Karpas-422 (cell line): ENCODE measurements at regions not wholly inside any gene's neighbourhood (a gene's known extent, or its start where the extent isn't known, plus 50 kb on each side); places are given as distances from the start of the nearest gene placed in this dataset.
"Not testable (repeated sequence)": the region's sequence is repeated elsewhere in the genome, so short reads cannot be mapped to it uniquely, and the experiment has no call there.

Experiments used
- DNase-seq: peaks from one replicate; pipeline ENCODE4 v3.0.0-alpha.2; 2015
- H2AFZ ChIP-seq: fragments of 200-600 bp; sonication (generic); 2 replicates; pipeline ENCODE4 v1.6.1; 2014; ENCODE audit warnings: antibody characterized with exemption, low read length, mixed read lengths
- H3K27ac ChIP-seq: fragments of 200-600 bp; sonication (generic); 2 replicates; pipeline ENCODE4 v1.5.1; 2014; ENCODE audit warnings: mild to moderate bottlenecking, low read length, moderate library complexity
- H3K27me3 ChIP-seq: fragments of 200-600 bp; sonication (generic); 2 replicates; pipeline ENCODE4 v1.6.1; 2014; ENCODE audit warnings: low read length, mixed read lengths
- H3K36me3 ChIP-seq: fragments of 200-600 bp; sonication (generic); 2 replicates; pipeline ENCODE4 v1.6.1; 2014; ENCODE audit warnings: low read length, mixed read lengths; ENCODE audit not compliant: insufficient read depth
- H3K4me1 ChIP-seq: fragments of 200-600 bp; sonication (generic); 2 replicates; pipeline ENCODE4 v1.6.1; 2014; ENCODE audit warnings: mild to moderate bottlenecking, low read length, mixed read lengths
- H3K4me2 ChIP-seq: fragments of 200-600 bp; sonication (generic); 2 replicates; pipeline ENCODE4 v1.6.1; 2014; ENCODE audit warnings: low read length, low read depth, mild to moderate bottlenecking; ENCODE audit not compliant: poor library complexity, severe bottlenecking
- H3K4me3 ChIP-seq: fragments of 200-600 bp; sonication (generic); 2 replicates; pipeline ENCODE4 v1.5.1; 2014; ENCODE audit warnings: mild to moderate bottlenecking, antibody characterized with exemption, low read length, mixed read lengths
- H3K79me2 ChIP-seq: fragments of 200-600 bp; sonication (generic); 2 replicates; pipeline ENCODE4 v1.6.1; 2014; ENCODE audit warnings: mild to moderate bottlenecking, low read length, mixed read lengths
- H3K9ac ChIP-seq: fragments of 200-600 bp; sonication (generic); 2 replicates; pipeline ENCODE4 v1.6.0; 2014; ENCODE audit warnings: low read length
- H3K9me2 ChIP-seq: fragments of 200-600 bp; sonication (generic), shearing (Covaris generic); replicated peaks from 2 replicates; pipeline ENCODE4 v1.6.0; 2014; ENCODE audit warnings: mild to moderate bottlenecking, low read length, moderate library complexity; ENCODE audit not compliant: insufficient read depth
- H3K9me3 ChIP-seq: fragments of 300-700, 200-600 bp; sonication (generic); 2 replicates; pipeline ENCODE4 v1.6.1; 2014; ENCODE audit warnings: low read length, mixed read lengths
- H4K20me1 ChIP-seq: fragments of 200-600 bp; sonication (generic); 2 replicates; pipeline ENCODE4 v1.6.1; 2014; ENCODE audit warnings: mild to moderate bottlenecking, antibody characterized with exemption, low read length, low read depth; ENCODE audit not compliant: insufficient read depth

DNA sequence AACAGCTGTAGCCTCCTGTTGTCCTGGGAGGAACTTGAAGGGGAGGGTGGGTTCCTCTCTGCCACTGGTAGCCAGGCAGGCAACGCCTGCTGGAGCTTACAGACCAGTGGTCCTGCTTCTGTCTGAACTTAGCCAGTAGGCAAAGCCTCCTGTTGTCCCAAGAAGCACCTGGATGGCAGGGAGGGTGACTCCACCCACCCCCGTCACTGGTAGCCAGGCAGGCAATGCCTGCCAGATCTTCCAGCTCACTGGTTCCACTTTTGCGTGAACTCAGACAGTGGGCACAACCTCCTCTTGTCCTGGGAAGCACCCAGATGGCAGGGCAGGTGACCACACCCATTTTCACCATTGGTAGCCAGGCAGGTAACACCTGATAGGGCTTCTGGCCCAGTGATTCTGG is 203.5 kb upstream of the DIPK2B start:
- Histone ChIP-seq H3K4me1 (no peaks in the 10 kb centered on the region), H3K79me2 (no peaks in the 10 kb centered on the region), H3K9ac (no peak overlapping the region), H3K27me3 (no peaks in the 10 kb centered on the region), H3K27ac (no peak overlapping the region), H2AFZ (no peak overlapping the region), H3K36me3 (no peaks in the 10 kb centered on the region), H3K4me2 (no peak overlapping the region), H3K9me3 (no peaks in the 10 kb centered on the region; the same call in 1 of the 2 replicates), H3K9me2 (no peaks in the 10 kb centered on the region), H4K20me1 (no peaks in the 10 kb centered on the region), H3K4me3 (no peak overlapping the region)
- DNase-seq = no peak

DNA sequence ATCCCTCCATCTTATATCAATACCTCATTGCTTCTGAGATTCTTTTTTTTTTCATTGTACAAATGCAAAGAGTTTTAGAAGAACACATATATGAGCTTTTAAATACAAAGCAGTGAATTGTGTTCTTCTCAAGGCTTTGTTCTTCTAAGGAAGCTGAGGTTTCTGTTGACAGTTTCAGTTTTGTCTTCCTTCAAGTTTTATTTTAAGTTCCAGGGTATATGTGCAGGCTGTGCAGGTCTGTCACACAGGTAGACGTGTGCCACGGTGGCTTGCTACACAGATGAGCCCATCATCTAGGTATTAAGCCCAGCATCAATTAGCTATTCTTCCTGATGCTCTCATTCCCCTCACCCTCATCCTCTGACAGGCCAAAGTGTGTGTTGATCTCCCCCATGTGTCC is 201.2 kb upstream of the DIPK2B start:
- H3K9me3 ChIP-seq = peaks cover under 1% of the 10 kb centered on the region
- H3K9me2 ChIP-seq = no peaks in the 10 kb centered on the region
- DNase-seq = no peak
- no peak overlapping the region for H3K4me3 ChIP-seq
- H3K4me1 ChIP-seq = no peaks in the 10 kb centered on the region
- no peaks in the 10 kb centered on the region for H3K27me3 ChIP-seq
- no peak overlapping the region for H2AFZ ChIP-seq
- H3K4me2 ChIP-seq = no peak overlapping the region
- H3K36me3 ChIP-seq = no peaks in the 10 kb centered on the region
- H3K9ac ChIP-seq = no peak overlapping the region
- H4K20me1 ChIP-seq = no peaks in the 10 kb centered on the region
- no peak overlapping the region for H3K27ac ChIP-seq
- H3K79me2 ChIP-seq = no peaks in the 10 kb centered on the region

DNA sequence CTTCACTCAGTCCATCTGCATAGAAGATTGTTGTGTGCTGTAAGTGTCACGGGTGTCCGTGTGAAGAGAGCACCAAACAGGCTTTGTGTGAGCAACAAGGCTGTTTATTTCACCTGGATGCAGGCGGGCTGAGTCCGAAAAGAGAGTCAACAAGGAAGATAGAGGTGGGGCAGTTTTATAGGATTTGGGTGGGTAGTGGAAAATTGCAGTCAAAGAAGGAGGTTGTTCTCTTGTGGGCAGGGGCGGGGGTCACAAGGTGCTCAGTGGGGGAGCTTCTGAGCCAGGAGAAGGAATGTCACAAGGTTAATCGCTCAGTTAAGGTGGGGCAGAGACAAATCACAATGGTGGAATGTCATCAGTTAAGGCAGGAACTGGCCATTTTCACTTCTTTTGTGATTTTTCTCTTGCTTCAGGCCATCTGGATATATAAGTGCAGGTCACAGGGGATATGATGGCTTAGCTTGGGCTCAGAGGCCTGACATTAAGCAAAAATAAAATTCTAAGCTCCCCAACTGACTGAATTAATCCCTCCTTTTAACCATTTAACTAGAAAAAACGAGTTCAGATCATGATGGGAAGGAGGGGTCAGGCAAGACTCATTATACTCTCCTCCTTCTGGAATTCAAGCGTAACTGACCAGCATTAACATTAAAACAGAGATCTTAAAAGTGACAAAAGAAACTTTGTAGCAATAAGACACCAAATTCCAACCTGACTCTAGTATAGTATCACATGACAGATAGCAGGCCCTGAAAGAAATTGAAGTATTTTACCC is 200.5 kb upstream of the DIPK2B start:
- not testable (repeated sequence) for DNase-seq, H3K27me3 ChIP-seq, H3K9me2 ChIP-seq, H3K9me3 ChIP-seq, H3K27ac ChIP-seq, H3K36me3 ChIP-seq, H4K20me1 ChIP-seq, H3K4me3 ChIP-seq, H2AFZ ChIP-seq, H3K79me2 ChIP-seq, H3K9ac ChIP-seq, H3K4me2 ChIP-seq, H3K4me1 ChIP-seq

DNA sequence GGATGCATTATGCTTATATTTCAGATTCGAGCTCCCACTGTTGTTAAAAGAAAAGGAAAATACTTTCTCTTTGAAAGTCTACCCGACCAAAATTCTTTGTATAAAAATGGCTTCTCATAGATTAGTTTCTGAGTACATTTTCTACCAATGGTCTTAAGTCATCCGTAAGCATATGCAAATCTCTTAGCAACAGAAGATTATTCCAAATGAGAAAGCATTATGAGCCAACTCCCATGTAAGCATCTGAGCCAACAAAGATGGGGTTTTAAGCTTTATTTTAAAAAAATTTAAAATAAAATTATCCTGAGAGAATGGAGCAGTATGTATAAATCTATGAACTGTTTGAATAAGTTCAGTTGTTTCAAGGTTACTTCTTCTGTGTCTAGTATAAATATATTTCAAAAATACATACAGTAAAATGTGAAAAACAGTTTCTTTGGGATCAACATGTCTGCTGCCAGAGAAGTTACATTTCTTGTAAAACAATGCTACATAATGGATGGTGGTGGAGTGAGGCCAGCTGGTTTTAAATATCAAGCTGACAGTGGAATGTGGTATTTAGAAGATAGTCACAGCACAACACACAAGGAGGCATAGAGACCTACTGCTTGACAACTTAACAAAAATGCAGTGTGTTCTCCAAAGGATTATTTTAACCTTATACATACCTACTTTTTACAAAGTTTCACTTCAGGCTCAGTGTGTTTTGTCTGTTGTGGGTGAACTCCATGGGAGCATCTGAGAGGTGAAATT is 199.5 kb upstream of the DIPK2B start:
- no peak for DNase-seq
- no peak overlapping the region for H3K4me3 ChIP-seq
- no peak overlapping the region for H3K9ac ChIP-seq
- H2AFZ ChIP-seq = no peak overlapping the region
- peaks cover 9% of the 10 kb centered on the region for H3K9me3 ChIP-seq
- no peak overlapping the region for H3K27ac ChIP-seq
- no peaks in the 10 kb centered on the region for H4K20me1 ChIP-seq
- no peaks in the 10 kb centered on the region for H3K27me3 ChIP-seq
- H3K4me1 ChIP-seq = no peaks in the 10 kb centered on the region
- H3K9me2 ChIP-seq = no peaks in the 10 kb centered on the region
- no peaks in the 10 kb centered on the region for H3K79me2 ChIP-seq
- no peaks in the 10 kb centered on the region for H3K36me3 ChIP-seq
- H3K4me2 ChIP-seq = no peak overlapping the region

DNA sequence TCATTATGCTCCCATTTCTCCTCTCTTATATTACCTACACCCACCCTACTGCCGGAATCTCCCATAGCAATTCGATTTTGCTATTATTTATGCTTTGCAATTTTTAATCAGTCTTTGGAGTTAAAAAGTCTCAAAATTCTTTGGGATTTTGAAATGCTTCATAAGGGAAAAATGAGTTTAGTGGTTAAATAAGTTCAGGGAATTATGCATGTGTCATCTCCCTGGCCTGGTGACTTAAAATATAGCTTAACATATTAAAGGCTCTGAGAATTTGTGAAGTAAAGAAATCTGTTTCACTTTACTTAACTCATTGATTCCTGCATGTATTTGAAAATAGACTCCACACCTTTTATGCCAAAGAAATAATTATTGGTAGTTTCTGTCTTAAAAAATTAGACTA is 185.1 kb upstream of the DIPK2B start:
- no peak overlapping the region for H2AFZ ChIP-seq

DNA sequence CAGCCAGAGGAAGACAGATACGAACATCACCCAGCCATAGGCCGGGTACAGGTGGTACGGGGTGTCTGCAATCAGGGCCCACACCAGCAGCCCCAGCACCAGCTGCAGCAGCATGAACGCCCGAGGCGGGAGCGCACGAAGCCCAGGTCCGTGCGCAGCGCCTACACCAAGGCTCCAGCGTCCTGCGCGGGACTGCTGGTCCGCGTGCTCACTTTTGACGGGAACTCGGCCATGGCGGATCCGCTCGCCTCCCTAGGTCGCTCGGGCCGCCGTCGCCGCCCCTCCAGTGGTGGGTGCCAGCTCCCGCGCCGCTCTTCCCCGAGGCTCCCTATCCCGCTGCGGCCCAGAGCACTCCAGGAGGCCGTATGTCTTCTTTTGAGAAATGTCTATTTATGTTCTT is 181.2 kb upstream of the DIPK2B start:
- H3K4me1 ChIP-seq = no peaks in the 10 kb centered on the region
- no peak overlapping the region for H2AFZ ChIP-seq
- no peaks in the 10 kb centered on the region for H3K36me3 ChIP-seq
- no peaks in the 10 kb centered on the region for H3K9me3 ChIP-seq
- no peak overlapping the region for H3K27ac ChIP-seq
- H3K9me2 ChIP-seq = 0 out of 2 replicates have a peak, but pooled peaks cover 4% of the 10 kb centered on the region
- H3K27me3 ChIP-seq = no peaks in the 10 kb centered on the region
- H3K79me2 ChIP-seq = no peaks in the 10 kb centered on the region
- DNase-seq = no peak
- H4K20me1 ChIP-seq = no peaks in the 10 kb centered on the region
- H3K9ac ChIP-seq = no peak overlapping the region
- H3K4me3 ChIP-seq = no peak overlapping the region
- no peak overlapping the region for H3K4me2 ChIP-seq

More for the DNA sequence above, 185.1 kb upstream of the DIPK2B start:
- Histone ChIP-seq H3K79me2 (no peaks in the 10 kb centered on the region), H4K20me1 (no peaks in the 10 kb centered on the region), H3K4me3 (no peak overlapping the region), H3K9ac (no peak overlapping the region), H3K4me2 (no peak overlapping the region), H3K36me3 (no peaks in the 10 kb centered on the region), H3K27ac (no peak overlapping the region), H3K9me3 (no peaks in the 10 kb centered on the region), H3K27me3 (no peaks in the 10 kb centered on the region), H3K9me2 (0 out of 2 replicates have a peak, but pooled peaks cover 4% of the 10 kb centered on the region), H3K4me1 (no peaks in the 10 kb centered on the region)
- DNase-seq = no peak

DNA sequence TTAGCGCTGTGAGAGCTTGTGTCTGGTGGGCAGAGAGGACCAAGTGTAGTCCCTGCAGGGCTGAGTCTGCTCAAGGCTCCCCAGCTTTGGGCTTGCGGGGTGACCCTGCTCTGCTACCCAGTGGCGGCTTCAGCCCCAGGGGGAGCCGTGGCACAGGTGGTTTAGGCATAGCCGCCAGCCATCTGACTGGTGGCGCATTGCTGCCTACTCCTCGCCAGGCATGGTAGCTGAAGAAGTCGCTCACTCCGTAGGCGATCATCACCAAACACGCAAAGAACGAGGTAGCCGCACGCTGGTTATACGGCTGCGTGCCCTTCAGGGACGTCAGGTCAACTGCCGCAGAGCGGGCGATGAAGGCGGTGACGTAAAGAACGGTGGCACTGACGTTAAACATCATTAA is 180.7 kb upstream of the DIPK2B start:
- H3K9ac ChIP-seq = no peak overlapping the region
- no peaks in the 10 kb centered on the region for H3K9me3 ChIP-seq
- H3K27ac ChIP-seq = no peak overlapping the region
- no peaks in the 10 kb centered on the region for H3K4me1 ChIP-seq
- H3K4me2 ChIP-seq = no peak overlapping the region
- H3K27me3 ChIP-seq = no peaks in the 10 kb centered on the region
- no peak overlapping the region for H3K4me3 ChIP-seq
- no peaks in the 10 kb centered on the region for H3K36me3 ChIP-seq
- H3K9me2 ChIP-seq = 0 out of 2 replicates have a peak, but pooled peaks cover 4% of the 10 kb centered on the region
- no peak for DNase-seq
- H4K20me1 ChIP-seq = no peaks in the 10 kb centered on the region
- H2AFZ ChIP-seq = no peak overlapping the region
- H3K79me2 ChIP-seq = no peaks in the 10 kb centered on the region

DNA sequence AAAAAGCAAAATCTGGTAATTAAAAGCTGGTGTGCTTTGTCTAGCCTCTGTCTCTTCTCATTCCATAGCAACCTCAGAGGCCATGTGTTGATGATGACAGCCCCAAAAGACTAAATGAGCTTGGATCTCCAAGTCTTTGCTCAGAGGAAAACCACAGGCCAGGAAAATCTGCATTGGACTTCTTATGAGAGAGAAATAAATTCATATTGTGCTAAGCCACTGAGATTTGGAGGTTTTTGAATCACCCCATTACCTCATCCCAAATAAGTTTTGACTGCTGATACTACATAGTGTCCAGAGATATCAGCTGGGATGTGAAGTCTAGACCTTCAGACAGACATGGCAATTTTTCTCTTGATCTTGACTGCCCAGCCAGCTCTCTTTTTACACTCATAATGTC is 178.6 kb upstream of the DIPK2B start:
- no peak for DNase-seq
- no peak overlapping the region for H3K9ac ChIP-seq

More for the DNA sequence above, 178.6 kb upstream of the DIPK2B start:
- Histone ChIP-seq H3K4me3 (no peak overlapping the region), H3K4me2 (no peak overlapping the region), H3K79me2 (no peaks in the 10 kb centered on the region), H3K4me1 (no peaks in the 10 kb centered on the region), H3K27ac (no peak overlapping the region), H4K20me1 (no peaks in the 10 kb centered on the region), H2AFZ (no peak overlapping the region), H3K36me3 (no peaks in the 10 kb centered on the region), H3K27me3 (no peaks in the 10 kb centered on the region), H3K9me2 (0 out of 2 replicates have a peak, but pooled peaks cover 3% of the 10 kb centered on the region), H3K9me3 (no peaks in the 10 kb centered on the region)
